ENCODE measurements at regions not wholly inside any gene's neighbourhood (a gene's known extent, or its start where the extent isn't known, plus 50 kb on each side); places are given as distances from the start of the nearest gene placed in this dataset.

GRCh38 chr15:96122077-96123027, 208.1 kb upstream of the NR2F2 start:
- H3K27me3 ChIP-seq (ENCODE audit: control insufficient read depth, insufficient read depth, low read length): no peaks in the 10 kb centered on the region
- H3K36me3 ChIP-seq (replicated peaks; ENCODE audit: control insufficient read depth, insufficient read depth, low read length): no peaks in the 10 kb centered on the region
- H3K4me3 ChIP-seq (ENCODE audit: insufficient read depth, low read depth, low read length): no peak overlapping the region
- DNase-seq: no peak

- Histone ChIP-seq H3K36me3 (replicated peaks; ENCODE audit: control insufficient read depth, insufficient read depth, low read length) (no peaks in the 10 kb centered on the region), H3K27me3 (ENCODE audit: control insufficient read depth, insufficient read depth, low read length) (no peaks in the 10 kb centered on the region), H3K4me3 (ENCODE audit: insufficient read depth, low read depth, low read length) (no peak overlapping the region)
- no peak for DNase-seq
Observed at GRCh38 chr15:96123028-96123400, 207.5 kb upstream of the NR2F2 start.

- no peaks in the 10 kb centered on the region for H3K27me3 ChIP-seq (ENCODE audit: control insufficient read depth, insufficient read depth, low read length)
- DNase-seq: no peak
- H3K4me3 ChIP-seq (ENCODE audit: insufficient read depth, low read depth, low read length): no peak overlapping the region
- H3K36me3 ChIP-seq (replicated peaks; ENCODE audit: control insufficient read depth, insufficient read depth, low read length): no peaks in the 10 kb centered on the region
Observed at GRCh38 chr15:96123630-96124187, 206.8 kb upstream of the NR2F2 start.

GRCh38 chr15:96124436-96124835, 206.1 kb upstream of the NR2F2 start:
- Histone ChIP-seq H3K36me3 (replicated peaks; ENCODE audit: control insufficient read depth, insufficient read depth, low read length) (no peaks in the 10 kb centered on the region), H3K27me3 (ENCODE audit: control insufficient read depth, insufficient read depth, low read length) (no peaks in the 10 kb centered on the region), H3K4me3 (ENCODE audit: insufficient read depth, low read depth, low read length) (no peak overlapping the region)
- DNase-seq: no peak

GRCh38 chr15:96125721-96126415, 204.6 kb upstream of the NR2F2 start:
- Histone ChIP-seq H3K27me3 (ENCODE audit: control insufficient read depth, insufficient read depth, low read length) (no peaks in the 10 kb centered on the region), H3K4me3 (ENCODE audit: insufficient read depth, low read depth, low read length) (no peak overlapping the region), H3K36me3 (replicated peaks; ENCODE audit: control insufficient read depth, insufficient read depth, low read length) (no peaks in the 10 kb centered on the region)
- DNase-seq: no peak

GRCh38 chr15:96126859-96127258, 203.6 kb upstream of the NR2F2 start:
- Histone ChIP-seq H3K4me3 (ENCODE audit: insufficient read depth, low read depth, low read length) (no peak overlapping the region), H3K27me3 (ENCODE audit: control insufficient read depth, insufficient read depth, low read length) (no peaks in the 10 kb centered on the region), H3K36me3 (replicated peaks; ENCODE audit: control insufficient read depth, insufficient read depth, low read length) (no peaks in the 10 kb centered on the region)
- peak; percentile 16 for DNase-seq

- no peak for DNase-seq
- Histone ChIP-seq H3K27me3 (ENCODE audit: control insufficient read depth, insufficient read depth, low read length) (no peaks in the 10 kb centered on the region), H3K36me3 (replicated peaks; ENCODE audit: control insufficient read depth, insufficient read depth, low read length) (no peaks in the 10 kb centered on the region), H3K4me3 (ENCODE audit: insufficient read depth, low read depth, low read length) (no peak overlapping the region)
Observed at GRCh38 chr15:96130734-96131133, 199.8 kb upstream of the NR2F2 start.

GRCh38 chr15:96132126-96132525, 198.4 kb upstream of the NR2F2 start:
- Histone ChIP-seq H3K36me3 (replicated peaks; ENCODE audit: control insufficient read depth, insufficient read depth, low read length) (no peaks in the 10 kb centered on the region), H3K27me3 (ENCODE audit: control insufficient read depth, insufficient read depth, low read length) (no peaks in the 10 kb centered on the region), H3K4me3 (ENCODE audit: insufficient read depth, low read depth, low read length) (no peak overlapping the region)
- no peak for DNase-seq

GRCh38 chr15:96135166-96136093, 195.1 kb upstream of the NR2F2 start:
- H3K36me3 ChIP-seq (replicated peaks; ENCODE audit: control insufficient read depth, insufficient read depth, low read length): no peaks in the 10 kb centered on the region
- no peak overlapping the region for H3K4me3 ChIP-seq (ENCODE audit: insufficient read depth, low read depth, low read length)

GRCh38 chr15:96138985-96139384, 191.5 kb upstream of the NR2F2 start:
- DNase-seq: no peak
- H3K4me3 ChIP-seq (ENCODE audit: insufficient read depth, low read depth, low read length): no peak overlapping the region
- H3K36me3 ChIP-seq (replicated peaks; ENCODE audit: control insufficient read depth, insufficient read depth, low read length): no peaks in the 10 kb centered on the region
- H3K27me3 ChIP-seq (ENCODE audit: control insufficient read depth, insufficient read depth, low read length): no peaks in the 10 kb centered on the region

More at GRCh38 chr15:96135166-96136093, 195.1 kb upstream of the NR2F2 start:
- DNase-seq: no peak
- H3K27me3 ChIP-seq (ENCODE audit: control insufficient read depth, insufficient read depth, low read length): no peaks in the 10 kb centered on the region

GRCh38 chr15:96142498-96142897, 188.0 kb upstream of the NR2F2 start:
- H3K27me3 ChIP-seq (ENCODE audit: control insufficient read depth, insufficient read depth, low read length): no peaks in the 10 kb centered on the region
- no peak for DNase-seq
- H3K36me3 ChIP-seq (replicated peaks; ENCODE audit: control insufficient read depth, insufficient read depth, low read length): no peaks in the 10 kb centered on the region
- no peak overlapping the region for H3K4me3 ChIP-seq (ENCODE audit: insufficient read depth, low read depth, low read length)

- DNase-seq: no peak
- Histone ChIP-seq H3K36me3 (replicated peaks; ENCODE audit: control insufficient read depth, insufficient read depth, low read length) (no peaks in the 10 kb centered on the region), H3K4me3 (ENCODE audit: insufficient read depth, low read depth, low read length) (no peak overlapping the region), H3K27me3 (ENCODE audit: control insufficient read depth, insufficient read depth, low read length) (no peaks in the 10 kb centered on the region)
Observed at GRCh38 chr15:96144734-96145133, 185.8 kb upstream of the NR2F2 start.

- H3K27me3 ChIP-seq (ENCODE audit: control insufficient read depth, insufficient read depth, low read length): no peaks in the 10 kb centered on the region
- no peak for DNase-seq
- H3K36me3 ChIP-seq (replicated peaks; ENCODE audit: control insufficient read depth, insufficient read depth, low read length): no peaks in the 10 kb centered on the region
- no peak overlapping the region for H3K4me3 ChIP-seq (ENCODE audit: insufficient read depth, low read depth, low read length)
Observed at GRCh38 chr15:96146726-96147125, 183.8 kb upstream of the NR2F2 start.

GRCh38 chr15:96147267-96147666, 183.2 kb upstream of the NR2F2 start:
- Histone ChIP-seq H3K27me3 (ENCODE audit: control insufficient read depth, insufficient read depth, low read length) (no peaks in the 10 kb centered on the region), H3K4me3 (ENCODE audit: insufficient read depth, low read depth, low read length) (no peak overlapping the region), H3K36me3 (replicated peaks; ENCODE audit: control insufficient read depth, insufficient read depth, low read length) (no peaks in the 10 kb centered on the region)
- DNase-seq: no peak
